Stimulated activated naive CD8-positive, alpha-beta T cell treated with anti-CD3 and anti-CD28 coated beads, Interleukin-15, amount 100 ng/mL, for 72 hours (primary cell): ENCODE measurements at regions not wholly inside any gene's neighbourhood (a gene's known extent, or its start where the extent isn't known, plus 50 kb on each side); places are given as distances from the start of the nearest gene placed in this dataset.
"Not testable (repeated sequence)": the region's sequence is repeated elsewhere in the genome, so short reads cannot be mapped to it uniquely, and the experiment has no call there.

Source experiments
- ATAC-seq: fragments of 150-1000 bp; cut with Tn5 transposase; 2 replicates; pipeline ENCODE4 v1.10.0; 2021; ENCODE audit warnings: mild to moderate bottlenecking, moderate library complexity
- DNase-seq, 2 donors: peaks; one replicate each; pipeline ENCODE4 v3.0.0; 2021 to 2022
- H3K27ac Mint-ChIP-seq, 2 donors: one replicate each; pipeline ENCODE4 v1.8.0; 2022; ENCODE audit warnings: mild to moderate bottlenecking in 2 of 2, mixed read lengths in 2 of 2, moderate library complexity in 2 of 2
- H3K27me3 Mint-ChIP-seq: one replicate; pipeline ENCODE4 v1.8.0; 2022; ENCODE audit warnings: mixed read lengths
- H3K4me1 Mint-ChIP-seq: one replicate; pipeline ENCODE4 v1.8.0; 2022; ENCODE audit warnings: mild to moderate bottlenecking, mixed read lengths
- H3K4me3 Mint-ChIP-seq, 2 donors: one replicate each; pipeline ENCODE4 v1.8.0; 2022; ENCODE audit warnings: mild to moderate bottlenecking in 2 of 2, mixed read lengths in 2 of 2, moderate library complexity in 1 of 2
- H3K9me3 Mint-ChIP-seq, 2 donors: one replicate each; pipeline ENCODE4 v1.8.0; 2022; ENCODE audit warnings: mixed read lengths in 2 of 2

DNA sequence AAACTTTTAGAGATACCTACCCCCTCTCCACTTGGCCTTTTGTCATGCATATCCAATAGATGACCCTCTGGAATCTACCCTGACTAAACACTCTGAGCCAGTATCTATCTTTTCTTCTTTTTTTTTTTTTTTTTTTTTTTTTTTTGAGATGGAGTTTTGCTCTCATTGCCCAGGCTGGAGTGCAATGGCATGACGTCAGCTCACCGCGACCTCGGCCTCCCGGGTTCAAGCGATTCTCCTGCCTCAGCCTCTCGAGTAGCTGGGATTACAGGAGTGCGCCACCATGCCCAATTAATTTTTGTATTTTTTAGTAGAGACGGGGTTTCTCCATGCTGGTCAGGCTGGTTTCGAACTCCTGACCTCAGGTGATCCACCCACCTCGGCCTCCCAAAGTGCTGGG, 50.8 kb upstream of the GRIN2B start:
- H3K27ac Mint-ChIP-seq, H3K27me3 Mint-ChIP-seq: not testable (repeated sequence)

DNA sequence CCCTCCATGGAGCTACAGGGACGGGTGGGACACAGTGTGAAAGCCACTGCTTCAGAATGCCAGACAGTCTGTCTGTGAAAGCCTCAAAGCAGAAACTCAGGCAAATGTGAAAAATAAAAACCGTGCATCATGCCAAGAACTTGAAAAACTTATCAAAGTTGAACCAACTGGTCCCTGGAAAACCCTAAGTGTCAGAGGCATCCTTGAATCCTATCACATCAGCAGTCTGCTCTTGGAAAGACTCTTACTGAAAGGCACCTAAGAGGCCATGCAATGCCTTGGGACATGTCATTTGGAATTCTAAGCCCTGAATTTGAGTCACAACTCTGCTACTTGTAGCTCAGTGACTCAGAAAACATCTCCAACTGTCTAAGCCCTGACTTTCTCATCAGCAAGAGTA, 62.4 kb upstream of the GRIN2B start:
- Mint-ChIP-seq H3K27me3 (peaks cover 8% of the 10 kb centered on the region), H3K4me3 (no peak overlapping the region), H3K4me1 (no peaks in the 10 kb centered on the region), H3K27ac (no peak overlapping the region), H3K9me3 (peaks cover under 1 to 4% of the 10 kb centered on the region in 2 donors)
- ATAC-seq (no peak), DNase-seq (no peak)

More for the DNA sequence above, 50.8 kb upstream of the GRIN2B start:
- H3K9me3 Mint-ChIP-seq, ATAC-seq, H3K4me1 Mint-ChIP-seq, H3K4me3 Mint-ChIP-seq, DNase-seq: not testable (repeated sequence)

- no peak overlapping the region for H3K4me3 Mint-ChIP-seq
Measured at GRCh38 chr12:14048941-14049545, 67.6 kb upstream of the GRIN2B start.

DNA sequence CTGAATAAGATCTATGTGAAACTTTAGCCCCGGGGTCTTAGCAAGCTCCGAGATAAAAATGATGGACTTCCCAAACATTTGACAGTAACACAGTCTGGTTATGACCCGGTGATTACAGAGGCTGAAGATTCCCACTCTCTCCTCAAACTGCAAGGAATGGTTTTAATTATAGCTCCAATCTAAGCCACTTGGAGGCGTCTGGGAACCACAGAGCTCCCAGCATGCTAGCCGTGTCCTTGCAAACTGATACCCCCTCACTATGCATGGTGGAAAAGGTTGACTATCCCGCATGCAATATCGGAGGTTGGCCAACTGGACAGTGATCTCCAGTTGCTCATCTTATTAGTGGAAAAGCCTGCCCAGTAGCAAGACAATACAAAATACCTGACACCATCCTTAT, 76.5 kb upstream of the GRIN2B start:
- no peaks in the 10 kb centered on the region for H3K9me3 Mint-ChIP-seq

More at GRCh38 chr12:14048941-14049545, 67.6 kb upstream of the GRIN2B start:
- DNase-seq, result no peak
- Mint-ChIP-seq H3K27me3 (peaks cover 8% of the 10 kb centered on the region), H3K4me1 (no peaks in the 10 kb centered on the region), H3K27ac (no peak overlapping the region), H3K9me3 (peaks cover 0 to 8% of the 10 kb centered on the region in 2 donors)
- ATAC-seq, result no peak

GRCh38 chr12:14058717-14059116, 77.3 kb upstream of the GRIN2B start:
- Mint-ChIP-seq H3K27ac (no peak overlapping the region), H3K9me3 (no peaks in the 10 kb centered on the region), H3K4me1 (no peaks in the 10 kb centered on the region), H3K4me3 (no peak overlapping the region), H3K27me3 (no peaks in the 10 kb centered on the region)
- DNase-seq, result no peak
- ATAC-seq, result no peak

More for the DNA sequence above, 76.5 kb upstream of the GRIN2B start:
- no peak for DNase-seq
- no peak overlapping the region for H3K4me3 Mint-ChIP-seq
- no peaks in the 10 kb centered on the region for H3K27me3 Mint-ChIP-seq
- H3K4me1 Mint-ChIP-seq, result no peaks in the 10 kb centered on the region
- no peak overlapping the region for H3K27ac Mint-ChIP-seq
- no peak for ATAC-seq

DNA sequence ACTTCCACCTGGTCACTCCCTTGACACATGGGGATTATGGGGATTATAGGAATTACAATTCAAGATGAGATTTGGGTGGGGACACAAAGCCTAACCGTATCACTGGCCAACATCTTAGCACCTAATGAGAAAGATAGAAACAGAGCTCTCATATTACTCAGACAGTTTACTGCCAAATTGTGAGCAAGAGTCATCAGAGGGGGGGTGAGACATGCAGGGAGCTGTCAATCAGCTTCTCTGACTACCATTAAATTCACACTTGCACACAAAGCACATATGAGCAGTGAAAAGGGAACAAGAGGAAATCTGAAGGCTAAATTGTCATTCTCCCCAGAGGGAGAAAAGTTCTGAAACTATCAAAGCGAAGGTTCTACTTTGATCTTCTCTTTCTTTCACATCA, 78.1 kb upstream of the GRIN2B start:
- Mint-ChIP-seq H3K4me3 (no peak overlapping the region), H3K4me1 (no peaks in the 10 kb centered on the region), H3K9me3 (no peaks in the 10 kb centered on the region), H3K27me3 (no peaks in the 10 kb centered on the region), H3K27ac (no peak overlapping the region)
- ATAC-seq, result no peak
- no peak for DNase-seq

- H3K9me3 Mint-ChIP-seq, result no peaks in the 10 kb centered on the region
- H3K27me3 Mint-ChIP-seq, result no peaks in the 10 kb centered on the region
- no peak overlapping the region for H3K4me3 Mint-ChIP-seq
- ATAC-seq (no peak), DNase-seq (no peak)
- no peaks in the 10 kb centered on the region for H3K4me1 Mint-ChIP-seq
- no peak overlapping the region for H3K27ac Mint-ChIP-seq
Measured at GRCh38 chr12:14065616-14066015, 84.2 kb upstream of the GRIN2B start.

DNA sequence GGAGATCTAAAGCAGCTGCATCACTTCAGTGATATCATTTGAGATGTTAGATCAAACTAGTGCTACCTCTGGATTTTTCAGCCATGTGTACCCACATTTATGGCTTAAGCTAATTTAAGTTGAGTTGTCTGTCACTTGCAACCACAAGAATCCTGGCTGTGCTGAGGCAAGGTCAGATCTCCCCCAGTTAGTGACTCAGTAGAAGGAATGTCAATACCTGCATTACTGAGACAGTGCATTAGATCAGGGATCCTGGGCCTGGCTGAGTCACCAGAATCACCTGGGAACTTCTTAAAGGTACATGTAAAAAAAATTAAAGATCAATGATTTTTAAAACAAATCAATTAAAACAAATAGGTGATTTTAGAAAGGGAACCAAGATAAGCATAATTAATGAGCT, 84.6 kb upstream of the GRIN2B start:
- no peak for ATAC-seq
- Mint-ChIP-seq H3K9me3 (no peaks in the 10 kb centered on the region), H3K4me3 (no peak overlapping the region), H3K27ac (no peak overlapping the region), H3K27me3 (no peaks in the 10 kb centered on the region), H3K4me1 (no peaks in the 10 kb centered on the region)
- DNase-seq, result no peak

GRCh38 chr12:14068961-14069360, 87.6 kb upstream of the GRIN2B start:
- ATAC-seq, result no peak
- Mint-ChIP-seq H3K9me3 (no peaks in the 10 kb centered on the region), H3K4me3 (no peak overlapping the region), H3K4me1 (no peaks in the 10 kb centered on the region), H3K27me3 (peaks cover 6% of the 10 kb centered on the region), H3K27ac (no peak overlapping the region)
- DNase-seq, result no peak

DNA sequence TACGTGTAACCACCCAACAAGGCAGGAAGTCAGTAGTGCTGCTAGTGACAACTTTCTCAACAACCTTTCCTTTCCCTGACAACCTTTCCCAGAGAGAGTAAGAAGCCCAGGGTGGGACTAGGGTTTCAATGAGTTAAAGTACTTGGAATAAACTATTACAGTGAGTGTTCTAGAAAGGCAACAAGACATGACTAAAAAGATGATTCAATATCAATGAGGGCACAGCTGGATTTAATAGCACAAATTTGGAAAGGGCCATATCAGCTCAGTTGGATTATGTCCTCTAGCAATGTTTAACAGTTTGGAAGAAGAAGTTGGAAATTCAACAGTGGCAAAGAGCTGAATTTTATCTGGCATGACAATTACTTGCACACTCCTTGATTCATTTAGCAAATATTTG, 90.4 kb upstream of the GRIN2B start:
- no peak overlapping the region for H3K27ac Mint-ChIP-seq
- H3K9me3 Mint-ChIP-seq, result peaks cover 2% of the 10 kb centered on the region in 2 donors
- H3K4me1 Mint-ChIP-seq, result no peaks in the 10 kb centered on the region
- DNase-seq (no peak), ATAC-seq (no peak)
- H3K27me3 Mint-ChIP-seq, result peaks cover 6% of the 10 kb centered on the region
- H3K4me3 Mint-ChIP-seq, result no peak overlapping the region

GRCh38 chr12:14072987-14073386, 91.6 kb upstream of the GRIN2B start:
- peaks cover 6 to 8% of the 10 kb centered on the region in 2 donors for H3K9me3 Mint-ChIP-seq
- no peak overlapping the region for H3K4me3 Mint-ChIP-seq
- no peak for ATAC-seq

GRCh38 chr12:14075797-14076393, 94.5 kb upstream of the GRIN2B start:
- H3K4me3 Mint-ChIP-seq, result no peak overlapping the region
- no peak for DNase-seq
- no peak for ATAC-seq
- H3K4me1 Mint-ChIP-seq, result no peaks in the 10 kb centered on the region
- H3K27ac Mint-ChIP-seq, result no peak overlapping the region
- H3K27me3 Mint-ChIP-seq, result peaks cover 6% of the 10 kb centered on the region
- H3K9me3 Mint-ChIP-seq, result peaks cover 6 to 8% of the 10 kb centered on the region in 2 donors

More at GRCh38 chr12:14072987-14073386, 91.6 kb upstream of the GRIN2B start:
- Mint-ChIP-seq H3K27me3 (peaks cover 6% of the 10 kb centered on the region), H3K27ac (no peak overlapping the region), H3K4me1 (no peaks in the 10 kb centered on the region)
- DNase-seq, result no peak

DNA sequence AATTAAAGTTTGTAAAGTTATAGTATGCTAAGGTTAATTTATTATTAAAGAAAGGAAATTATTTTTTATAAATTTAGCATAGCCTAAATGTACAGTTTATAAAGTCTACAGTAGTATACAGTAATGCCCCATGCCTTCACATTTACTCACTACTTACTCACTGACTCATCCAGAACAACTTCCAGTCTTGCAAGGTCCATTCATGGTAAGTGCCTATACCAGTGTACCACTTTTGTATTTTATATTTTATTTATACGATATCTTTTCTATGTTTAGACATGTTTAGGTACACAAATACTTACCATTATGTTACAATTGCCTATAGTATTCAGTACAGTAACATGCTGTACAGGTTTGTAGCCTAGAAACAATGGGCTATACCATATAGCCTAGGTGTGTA, 95.1 kb upstream of the GRIN2B start:
- Mint-ChIP-seq H3K27me3 (peaks cover 6% of the 10 kb centered on the region), H3K4me1 (no peaks in the 10 kb centered on the region), H3K9me3 (peaks cover 6 to 8% of the 10 kb centered on the region in 2 donors), H3K4me3 (no peak overlapping the region), H3K27ac (no peak overlapping the region)
- DNase-seq (no peak), ATAC-seq (no peak)

GRCh38 chr12:14086838-14087237, 105.4 kb upstream of the GRIN2B start:
- H3K4me1 Mint-ChIP-seq, result no peaks in the 10 kb centered on the region

GRCh38 chr12:14099994-14100393, 118.6 kb upstream of the GRIN2B start:
- no peak for DNase-seq
- peaks cover 5 to 34% of the 10 kb centered on the region in 2 donors for H3K9me3 Mint-ChIP-seq
- no peaks in the 10 kb centered on the region for H3K4me1 Mint-ChIP-seq
- no peak for ATAC-seq
- H3K4me3 Mint-ChIP-seq, result no peak overlapping the region
- H3K27me3 Mint-ChIP-seq, result peaks cover 39% of the 10 kb centered on the region
- no peak overlapping the region for H3K27ac Mint-ChIP-seq

More at GRCh38 chr12:14086838-14087237, 105.4 kb upstream of the GRIN2B start:
- Mint-ChIP-seq H3K4me3 (no peak overlapping the region), H3K27me3 (no peaks in the 10 kb centered on the region), H3K27ac (no peak overlapping the region), H3K9me3 (peaks cover 0 to 5% of the 10 kb centered on the region in 2 donors)
- ATAC-seq (no peak), DNase-seq (no peak)

GRCh38 chr12:14101556-14101955, 120.2 kb upstream of the GRIN2B start:
- not testable (repeated sequence) for H3K4me1 Mint-ChIP-seq, DNase-seq, H3K4me3 Mint-ChIP-seq, ATAC-seq
- Mint-ChIP-seq H3K9me3 (peaks cover 5 to 34% of the 10 kb centered on the region in 2 donors), H3K27ac (peak overlapping the region in 1 of 2 donors; percentile 30), H3K27me3 (peaks cover 39% of the 10 kb centered on the region)
